ENCODE measurements at regions not wholly inside any gene's neighbourhood (a gene's known extent, or its start where the extent isn't known, plus 50 kb on each side); places are given as distances from the start of the nearest gene placed in this dataset.

GRCh38 chr12:78328524-78328923 lies 497.8 kb downstream of the NAV3 start:
- TF ChIP-seq POLR2A (IDR thresholded peaks at IDR 0.05) (no peak), CTCF (IDR thresholded peaks at IDR 0.05) (no peak)

All from thyroid gland (tissue), 4 donors.